Hematopoietic multipotent progenitor cell treated with erythropoietin and hydrocortisone succinate and interleukin-3 and kit ligand, for 6 days (in vitro differentiated cells): ENCODE measurements at regions not wholly inside any gene's neighbourhood (a gene's known extent, or its start where the extent isn't known, plus 50 kb on each side); places are given as distances from the start of the nearest gene placed in this dataset.

ENCODE experiments used
- DNase-seq: peaks from one replicate; pipeline ENCODE4 v3.0.0-alpha.2; 2015

- no peak for DNase-seq
These were observed 437.4 kb downstream of the NUF2 start for GRCh38 chr1:163758977-163759670.

- DNase-seq = no peak
These were observed 440.1 kb downstream of the NUF2 start for GRCh38 chr1:163761898-163762297.

GRCh38 chr1:163766257-163766918 lies 444.6 kb downstream of the NUF2 start:
- no peak for DNase-seq

- DNase-seq = no peak
These were observed 446.8 kb downstream of the NUF2 start for GRCh38 chr1:163768576-163768975.

- DNase-seq = no peak
These were observed 448.5 kb downstream of the NUF2 start for GRCh38 chr1:163770265-163770664.

GRCh38 chr1:163771637-163772036 lies 449.9 kb downstream of the NUF2 start:
- no peak for DNase-seq

- DNase-seq = no peak
These were observed 450.5 kb downstream of the NUF2 start for GRCh38 chr1:163772246-163772645.

- no peak for DNase-seq
These were observed 451.6 kb downstream of the NUF2 start for GRCh38 chr1:163773396-163773795.

- DNase-seq = no peak
These were observed 452.7 kb downstream of the NUF2 start for GRCh38 chr1:163774401-163774945.

- no peak for DNase-seq
These were observed 453.3 kb downstream of the NUF2 start for GRCh38 chr1:163774978-163775620.

GRCh38 chr1:163777205-163777604 lies 455.5 kb downstream of the NUF2 start:
- no peak for DNase-seq

GRCh38 chr1:163781146-163781545 lies 459.4 kb downstream of the NUF2 start:
- no peak for DNase-seq

GRCh38 chr1:163785868-163786405 lies 464.2 kb downstream of the NUF2 start:
- DNase-seq = no peak

- DNase-seq = no peak
These were observed 468.2 kb downstream of the NUF2 start for GRCh38 chr1:163789911-163790310.

GRCh38 chr1:163794551-163794950 lies 472.8 kb downstream of the NUF2 start:
- DNase-seq = no peak

- DNase-seq = no peak
These were observed 474.7 kb downstream of the NUF2 start for GRCh38 chr1:163796394-163796821.

- no peak for DNase-seq
These were observed 476.1 kb downstream of the NUF2 start for GRCh38 chr1:163797816-163798215.

GRCh38 chr1:163799190-163799805 lies 477.5 kb downstream of the NUF2 start:
- no peak for DNase-seq

- no peak for DNase-seq
These were observed 485.7 kb downstream of the NUF2 start for GRCh38 chr1:163807331-163808049.

- DNase-seq = no peak
These were observed 491.5 kb downstream of the NUF2 start for GRCh38 chr1:163813251-163813650.

GRCh38 chr1:163820226-163820625 lies 498.5 kb downstream of the NUF2 start:
- no peak for DNase-seq

GRCh38 chr1:163820766-163821165 lies 499.0 kb downstream of the NUF2 start:
- DNase-seq = no peak
